T-helper 2 cell (primary cell): ENCODE measurements at regions not wholly inside any gene's neighbourhood (a gene's known extent, or its start where the extent isn't known, plus 50 kb on each side); places are given as distances from the start of the nearest gene placed in this dataset.

Source experiments
- DNase-seq, 5 experiments: peaks; one replicate each; pipeline versions ENCODE4 v3.0.0 to v3.0.0-alpha.2; 2012 to 2022

GRCh38 chr11:11755871-11756270 is 85.9 kb upstream of the USP47 start:
- no peak for DNase-seq

GRCh38 chr11:11752679-11753078 is 89.1 kb upstream of the USP47 start:
- no peak for DNase-seq

DNA sequence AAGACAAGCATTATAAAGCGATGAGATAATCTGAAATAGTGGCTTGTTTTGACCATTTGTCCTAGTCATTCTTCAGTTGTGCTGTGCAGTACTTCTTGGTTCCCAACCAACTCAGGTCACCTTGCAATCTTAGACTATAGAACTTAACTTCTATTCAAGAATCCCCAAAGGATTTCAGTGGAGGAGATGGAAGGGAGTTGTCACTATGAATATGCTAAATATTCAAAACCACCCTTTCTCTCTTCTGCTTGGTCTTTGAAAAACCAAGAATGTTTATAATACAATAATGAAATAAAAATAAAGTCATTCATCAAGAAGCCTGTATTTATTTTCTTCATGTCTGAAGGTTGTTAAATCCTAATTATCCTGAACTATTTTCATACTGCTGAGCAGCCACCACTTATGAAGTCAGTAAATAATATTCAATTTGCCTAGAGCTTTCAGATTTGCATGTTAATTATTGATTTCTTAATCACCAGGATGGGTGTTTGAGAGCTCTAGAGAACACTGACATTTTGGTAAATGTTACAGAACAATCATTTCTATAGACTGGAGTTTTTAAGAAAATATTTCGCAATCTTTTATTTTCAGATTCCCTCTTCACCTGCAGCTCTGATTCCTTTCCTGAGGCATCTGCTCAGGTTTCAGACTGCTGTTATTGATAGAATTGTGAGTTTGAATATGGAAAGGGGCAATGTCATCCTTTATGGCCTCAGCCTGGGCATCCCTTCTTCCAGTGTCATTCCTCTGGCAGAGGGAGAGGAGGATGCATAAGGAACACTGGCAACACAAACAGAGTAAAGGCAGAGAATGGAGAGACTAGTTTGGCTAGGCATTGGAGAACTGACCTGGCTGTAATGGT is 91.5 kb upstream of the USP47 start:
- DNase-seq, result no peak

GRCh38 chr11:11748706-11749365 is 92.9 kb upstream of the USP47 start:
- DNase-seq, result no peak

DNA sequence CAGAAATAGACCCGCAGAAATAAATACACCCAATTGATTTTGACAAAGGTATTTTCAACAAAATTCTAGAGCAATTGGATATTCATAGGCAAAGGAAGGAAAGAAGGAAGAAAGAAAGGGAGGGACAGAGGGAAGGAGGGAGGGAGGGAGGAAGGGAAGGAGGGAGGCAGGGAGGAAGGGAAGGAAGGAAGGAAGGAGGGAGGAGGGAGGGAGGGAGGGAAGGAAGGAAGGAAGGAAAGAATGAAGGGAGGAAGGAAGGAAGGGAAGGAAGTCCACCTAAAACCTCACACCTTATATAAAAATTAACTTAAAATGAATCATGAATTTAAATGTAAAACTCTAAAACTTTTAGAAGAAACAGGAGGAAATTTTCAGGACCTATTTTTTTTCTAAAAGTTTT is 94.2 kb upstream of the USP47 start:
- DNase-seq, result no peak

DNA sequence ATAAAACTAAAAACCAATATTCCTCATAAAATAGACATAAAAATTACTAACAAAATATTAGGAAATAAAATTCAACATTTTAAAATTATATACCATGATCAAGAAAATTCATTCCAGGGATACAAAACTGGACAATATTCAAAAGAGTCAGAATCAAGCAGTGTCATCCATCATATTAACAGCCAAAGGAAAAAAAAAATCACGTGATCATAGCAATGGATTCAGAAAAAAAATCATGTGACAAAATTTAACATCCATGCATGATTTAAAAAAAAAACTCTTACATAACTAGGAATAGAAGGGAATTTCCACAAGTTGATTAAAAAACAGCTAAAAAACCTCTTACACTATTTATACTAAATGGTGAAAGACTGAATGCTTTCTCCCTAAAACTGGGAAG is 95.3 kb upstream of the USP47 start:
- no peak for DNase-seq

GRCh38 chr11:11743216-11743615 is 98.6 kb upstream of the USP47 start:
- no peak for DNase-seq

DNA sequence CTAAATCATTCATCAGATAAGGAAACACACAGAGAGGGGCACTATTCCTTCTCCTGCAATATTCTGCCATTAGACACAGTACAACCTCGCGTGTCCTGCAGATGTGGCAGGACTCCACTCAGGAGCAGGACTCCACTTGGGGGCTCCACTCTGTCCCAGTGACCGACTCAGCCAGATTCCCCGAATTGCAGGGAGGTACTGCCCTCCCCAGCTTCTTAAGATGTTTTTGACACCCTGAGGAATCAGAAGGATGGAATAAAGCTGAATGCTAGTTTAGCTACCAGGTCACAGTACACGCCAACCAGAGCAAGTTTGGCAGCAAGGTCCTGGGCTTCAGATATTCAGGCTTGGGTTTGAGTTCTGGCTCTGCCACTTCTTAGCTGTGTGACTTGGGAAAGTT is 99.3 kb upstream of the USP47 start:
- no peak for DNase-seq

DNA sequence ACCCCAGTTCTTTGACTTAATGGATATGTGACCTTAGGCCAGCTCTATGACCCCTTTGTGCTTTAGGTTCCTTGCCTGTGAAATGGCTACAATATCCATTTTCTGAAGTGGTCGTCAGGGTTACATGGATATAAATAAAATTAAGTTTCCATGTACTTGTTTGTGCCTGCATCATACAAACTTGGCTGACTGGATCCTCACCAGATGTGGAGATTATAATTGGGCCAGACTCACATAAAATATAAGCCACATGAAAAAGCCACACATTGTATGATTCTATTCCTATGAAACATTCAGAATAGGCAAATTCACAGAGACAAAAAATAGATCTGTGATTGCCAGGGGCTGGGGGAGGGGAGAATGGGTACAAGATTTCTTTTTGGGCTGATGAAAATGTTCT is 100.9 kb upstream of the USP47 start:
- no peak for DNase-seq

- no peak for DNase-seq
Measured at GRCh38 chr11:11740073-11740702, 101.6 kb upstream of the USP47 start.

DNA sequence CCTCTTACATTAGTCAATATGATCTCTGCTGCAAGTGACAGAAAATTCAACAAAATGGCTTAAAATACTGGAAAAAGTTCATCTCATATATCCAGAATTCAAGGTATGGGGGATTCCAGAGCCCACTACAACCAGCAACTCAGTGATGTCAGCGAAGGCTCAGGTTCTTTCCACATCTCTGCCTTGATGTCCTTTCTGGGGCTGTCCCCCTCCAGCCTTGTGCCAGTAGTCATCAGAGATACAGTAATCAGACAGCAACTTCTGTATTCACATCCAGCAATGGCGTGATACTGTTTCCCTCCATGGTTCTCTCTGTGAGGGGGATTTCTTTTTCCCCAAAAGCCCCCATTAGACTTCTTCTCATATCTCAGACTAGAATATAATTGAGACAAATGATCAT is 103.4 kb upstream of the USP47 start:
- no peak for DNase-seq

DNA sequence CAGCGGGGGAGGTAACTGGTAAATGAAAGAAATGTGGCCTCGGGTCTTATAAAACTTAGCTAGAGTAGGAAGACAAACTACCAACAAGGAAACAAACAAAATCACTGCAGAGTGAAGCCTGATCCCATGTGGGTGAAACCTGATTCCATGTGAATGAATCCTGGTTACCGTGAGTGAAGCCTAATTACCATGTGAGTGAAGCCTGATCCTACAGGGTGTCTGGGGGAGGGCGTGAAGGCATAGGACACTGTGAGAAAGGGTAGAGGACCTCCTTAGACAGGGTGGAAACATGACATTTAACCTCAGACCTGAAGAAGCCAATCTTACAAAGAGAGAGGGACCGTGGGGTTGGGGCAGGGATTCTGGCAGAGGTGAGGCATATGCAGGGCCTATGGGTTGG is 106.2 kb upstream of the USP47 start:
- no peak for DNase-seq

DNA sequence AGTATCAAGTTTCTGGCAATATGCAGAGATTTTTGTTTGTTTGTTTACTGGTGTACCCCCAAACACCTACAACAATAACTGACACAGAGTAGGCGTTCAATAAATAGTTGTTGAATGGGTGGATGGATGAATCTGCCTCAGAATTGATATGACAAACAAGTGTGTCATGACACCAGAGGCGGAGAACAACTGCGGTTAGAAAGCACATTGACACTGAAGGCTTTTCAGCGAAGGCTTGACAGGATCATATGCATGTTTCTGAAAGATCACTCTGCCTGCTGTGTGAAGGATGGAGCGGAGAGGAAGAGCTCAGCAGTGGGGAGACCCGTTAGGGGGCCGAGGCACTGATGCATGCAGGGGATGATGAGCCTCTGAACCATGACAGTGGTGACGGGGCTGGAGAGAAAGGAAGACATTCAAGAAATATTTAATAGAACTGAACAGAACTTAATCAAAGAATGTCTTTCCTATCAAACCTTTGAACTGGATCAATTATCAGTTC is 108.5 kb upstream of the USP47 start:
- no peak for DNase-seq

GRCh38 chr11:11732116-11732515 is 109.7 kb upstream of the USP47 start:
- no peak for DNase-seq

DNA sequence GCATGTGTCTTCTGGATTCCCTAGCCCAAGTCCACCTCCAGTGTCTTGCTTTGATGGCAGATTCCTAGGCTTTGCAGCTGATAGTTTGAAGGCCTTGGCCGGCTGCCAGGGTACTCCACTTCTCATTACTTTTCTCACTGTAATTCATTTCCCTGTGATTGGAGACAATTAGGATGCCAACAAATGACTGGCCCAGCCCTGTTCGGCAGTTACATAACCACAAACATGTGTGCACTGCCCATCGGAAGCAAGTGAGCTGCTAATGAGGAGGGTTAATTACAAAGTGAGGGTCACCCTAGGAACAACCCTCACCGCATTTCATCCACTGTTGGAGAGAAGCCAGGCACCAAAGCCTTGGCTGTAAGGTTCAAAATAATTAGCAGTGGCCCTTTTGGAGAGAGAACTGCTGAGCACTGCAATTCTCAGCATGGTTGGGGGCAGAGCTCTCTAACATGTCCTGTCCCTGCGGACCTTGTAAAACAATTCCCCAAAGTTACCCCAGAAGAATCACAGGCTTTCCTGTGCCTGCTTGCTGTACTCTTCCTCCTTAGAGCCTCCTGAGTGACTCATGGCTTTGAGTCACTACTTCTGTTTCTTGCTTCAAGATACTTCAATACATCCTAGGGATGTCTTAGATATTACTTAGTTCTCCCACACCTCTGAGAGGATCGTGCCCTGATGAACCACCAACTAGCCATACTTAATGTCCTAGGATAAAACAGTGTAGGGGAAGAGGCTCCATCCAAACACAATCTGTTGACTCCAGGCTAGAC is 109.7 kb upstream of the GALNT18 start:
- DNase-seq, result no peak

DNA sequence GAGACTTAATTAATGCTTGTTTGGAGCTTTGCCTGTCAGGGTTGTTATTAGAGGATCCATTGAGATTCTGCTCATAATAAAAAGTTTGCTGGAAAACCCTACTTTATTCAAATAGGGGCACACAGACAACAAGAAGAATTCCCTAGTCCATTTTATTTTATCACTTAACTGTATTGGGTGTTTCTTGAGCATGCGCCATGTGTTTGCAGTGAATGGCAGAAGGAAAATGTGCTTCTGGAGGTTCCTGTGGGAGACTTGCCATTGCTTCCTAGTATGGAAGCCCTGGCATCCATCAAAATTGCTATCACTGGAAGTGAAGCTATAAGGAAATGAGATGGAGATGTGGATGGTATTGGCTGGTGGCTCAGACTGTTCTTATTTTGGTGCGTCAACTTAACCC is 106.6 kb upstream of the GALNT18 start:
- DNase-seq, result no peak

GRCh38 chr11:11725438-11725837 is 103.6 kb upstream of the GALNT18 start:
- no peak for DNase-seq

- no peak for DNase-seq
Measured at GRCh38 chr11:11724994-11725393, 103.2 kb upstream of the GALNT18 start.

DNA sequence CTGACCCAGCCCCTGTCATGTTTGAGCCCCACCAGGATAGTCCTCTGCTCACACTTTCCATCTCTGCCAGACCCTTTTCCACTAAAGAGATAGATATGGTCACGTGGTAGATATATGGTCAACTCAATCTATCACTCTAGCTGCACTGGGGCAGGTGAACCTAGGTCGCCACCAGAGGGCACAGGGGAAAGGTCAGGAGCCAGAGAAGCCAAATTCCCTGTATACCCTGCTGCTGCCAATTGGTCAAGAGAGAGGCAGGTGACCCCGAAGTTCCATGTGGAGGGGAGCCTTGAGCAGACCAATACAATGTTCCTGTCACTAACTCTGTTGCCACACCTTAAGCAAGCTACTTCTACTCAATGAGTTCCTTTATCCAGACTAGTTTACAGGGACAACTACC is 101.1 kb upstream of the GALNT18 start:
- no peak for DNase-seq

GRCh38 chr11:11722246-11722645 is 100.4 kb upstream of the GALNT18 start:
- no peak for DNase-seq

DNA sequence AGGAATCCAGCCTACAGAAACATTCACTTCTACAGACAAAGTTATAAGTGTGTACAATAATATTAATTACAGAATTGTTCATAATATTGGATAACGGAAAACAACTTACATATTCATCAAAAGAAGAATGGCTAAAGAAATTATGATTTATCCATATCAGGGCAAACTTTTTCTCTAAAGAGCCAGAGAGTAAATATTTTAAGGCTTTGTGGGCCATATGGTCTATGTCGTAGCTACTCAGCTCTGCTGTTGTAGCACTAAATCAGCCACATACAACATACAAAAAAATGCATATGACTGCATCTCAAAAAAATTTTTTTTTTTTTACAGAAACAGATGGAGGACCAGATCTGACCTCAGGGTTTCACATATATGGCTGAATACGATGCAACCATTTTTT is 96.7 kb upstream of the GALNT18 start:
- DNase-seq, result no peak

- no peak for DNase-seq
Measured at GRCh38 chr11:11717064-11717725, 95.4 kb upstream of the GALNT18 start.
